A673 (cell line): ENCODE measurements at regions not wholly inside any gene's neighbourhood (a gene's known extent, or its start where the extent isn't known, plus 50 kb on each side); places are given as distances from the start of the nearest gene placed in this dataset.

Source experiments
- EZH2 ChIP-seq: fragments of 200-600 bp; sonication (generic); IDR thresholded peaks from 2 replicates; pipeline ENCODE4 v1.6.1; 2017; ENCODE audit warnings: borderline replicate concordance, low read depth, mild to moderate bottlenecking, mixed read lengths, antibody characterized with exemption, low read length; ENCODE audit not compliant: poor library complexity, severe bottlenecking
- TF ChIP-seq, protein P1 (sequence below): fragments of 300-800, 200-600 bp; sonication (generic); conservative IDR thresholded peaks from 2 replicates; pipeline ENCODE4 v1.5.1; 2017; ENCODE audit warnings: low read depth, mild to moderate bottlenecking, antibody characterized with exemption, low read length, moderate library complexity, mixed read lengths

DNA sequence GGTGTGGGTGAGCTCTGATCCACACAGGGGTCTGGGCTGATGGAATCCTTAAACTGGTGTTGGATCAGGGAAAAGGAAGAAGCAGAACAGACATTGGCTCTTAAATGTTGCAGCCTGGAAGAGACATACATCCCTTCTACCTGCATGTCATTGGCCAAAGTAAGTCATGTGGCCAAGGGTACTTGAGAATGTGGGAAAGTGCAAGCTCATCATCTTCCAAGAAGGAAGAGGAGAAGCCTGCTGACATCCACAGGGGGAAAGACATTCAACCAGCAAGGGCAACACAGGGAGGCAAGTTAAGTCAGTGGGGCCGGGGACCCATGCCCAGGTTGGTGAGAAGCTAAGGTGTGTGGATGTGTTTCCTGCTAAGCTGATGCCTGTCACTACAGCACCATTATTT is 272.8 kb upstream of the MKI67 start:
- TF ChIP-seq, protein P1, sequence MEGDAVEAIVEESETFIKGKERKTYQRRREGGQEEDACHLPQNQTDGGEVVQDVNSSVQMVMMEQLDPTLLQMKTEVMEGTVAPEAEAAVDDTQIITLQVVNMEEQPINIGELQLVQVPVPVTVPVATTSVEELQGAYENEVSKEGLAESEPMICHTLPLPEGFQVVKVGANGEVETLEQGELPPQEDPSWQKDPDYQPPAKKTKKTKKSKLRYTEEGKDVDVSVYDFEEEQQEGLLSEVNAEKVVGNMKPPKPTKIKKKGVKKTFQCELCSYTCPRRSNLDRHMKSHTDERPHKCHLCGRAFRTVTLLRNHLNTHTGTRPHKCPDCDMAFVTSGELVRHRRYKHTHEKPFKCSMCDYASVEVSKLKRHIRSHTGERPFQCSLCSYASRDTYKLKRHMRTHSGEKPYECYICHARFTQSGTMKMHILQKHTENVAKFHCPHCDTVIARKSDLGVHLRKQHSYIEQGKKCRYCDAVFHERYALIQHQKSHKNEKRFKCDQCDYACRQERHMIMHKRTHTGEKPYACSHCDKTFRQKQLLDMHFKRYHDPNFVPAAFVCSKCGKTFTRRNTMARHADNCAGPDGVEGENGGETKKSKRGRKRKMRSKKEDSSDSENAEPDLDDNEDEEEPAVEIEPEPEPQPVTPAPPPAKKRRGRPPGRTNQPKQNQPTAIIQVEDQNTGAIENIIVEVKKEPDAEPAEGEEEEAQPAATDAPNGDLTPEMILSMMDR = no peak
- TF ChIP-seq EZH2 = no peak
